HG02884 (cell line): ENCODE measurements at regions not wholly inside any gene's neighbourhood (a gene's known extent, or its start where the extent isn't known, plus 50 kb on each side); places are given as distances from the start of the nearest gene placed in this dataset.
"Not testable (repeated sequence)": the region's sequence is repeated elsewhere in the genome, so short reads cannot be mapped to it uniquely, and the experiment has no call there.

ENCODE experiments used
- ATAC-seq: cut with Tn5 transposase; IDR thresholded peaks from one replicate; pipeline ENCODE4 v1.9.1; 2021; ENCODE audit warnings: mild to moderate bottlenecking, moderate library complexity; ENCODE audit not compliant: unreplicated experiment

DNA sequence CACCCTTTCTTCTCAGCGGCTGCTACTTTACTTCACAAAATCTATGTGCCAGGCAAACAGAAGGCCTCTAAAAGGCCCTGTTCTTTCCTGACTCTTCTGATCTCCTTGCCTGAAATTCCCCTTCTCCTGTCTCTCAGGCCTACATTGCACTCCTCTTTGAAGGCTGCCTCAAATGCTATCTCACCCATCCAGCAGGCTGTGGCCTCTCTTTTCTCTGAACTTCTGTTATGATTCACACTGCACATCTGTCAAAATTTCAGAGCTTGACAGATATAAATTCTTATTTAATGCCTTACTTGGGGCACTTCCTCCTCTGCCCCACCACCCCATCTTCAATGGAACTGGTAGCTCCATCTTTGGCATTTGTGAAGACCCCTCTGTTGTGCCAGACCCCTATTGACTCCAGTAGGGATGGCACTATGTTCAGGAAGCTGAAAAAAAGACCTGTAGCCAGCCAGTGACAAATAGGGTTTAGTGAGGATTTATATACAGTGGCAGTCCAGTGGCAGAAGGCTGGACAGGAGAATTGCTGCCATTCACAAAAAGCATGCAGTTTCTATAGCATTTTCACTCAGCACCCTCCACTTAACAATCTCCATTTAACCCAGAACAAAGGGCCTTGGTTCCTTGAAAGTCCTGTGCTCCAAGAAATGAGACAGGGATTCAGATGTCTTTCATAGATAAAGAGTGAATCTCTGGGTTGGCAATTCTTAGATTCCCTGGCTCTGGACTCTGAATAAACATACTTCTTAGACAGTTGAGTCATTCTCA, 415.8 kb upstream of the GRM7 start:
- no peak for ATAC-seq

DNA sequence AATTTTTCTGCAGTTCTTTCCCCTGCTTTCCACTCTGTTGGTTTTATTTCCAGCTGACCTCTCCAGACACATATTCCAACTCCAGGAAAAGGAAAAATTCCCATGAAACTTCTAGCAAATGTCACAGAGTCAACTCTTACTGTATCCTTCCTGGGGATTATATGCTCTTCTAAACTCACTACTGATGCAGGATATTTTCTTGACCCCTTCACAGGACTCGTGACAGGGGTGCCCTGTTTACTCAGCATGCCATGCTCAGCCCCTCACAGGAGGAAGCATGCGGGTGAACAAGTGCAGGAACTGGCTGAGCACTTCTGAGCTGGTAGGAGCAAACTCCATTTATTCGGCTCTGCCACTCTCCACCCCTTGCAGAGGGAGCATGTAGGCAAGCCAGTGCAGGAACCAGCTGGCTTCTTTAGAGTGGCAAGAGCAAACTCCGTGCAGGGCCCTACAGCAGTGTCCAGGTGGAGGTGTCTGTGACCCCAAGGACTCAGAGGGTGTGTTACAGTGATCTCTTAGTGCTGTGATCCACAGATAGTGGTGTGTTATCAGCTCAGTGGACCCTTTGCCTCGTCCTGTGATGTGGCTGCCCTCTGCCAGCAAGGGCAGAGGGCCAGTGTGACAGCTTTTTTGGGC, 413.6 kb upstream of the GRM7 start:
- no peak for ATAC-seq

DNA sequence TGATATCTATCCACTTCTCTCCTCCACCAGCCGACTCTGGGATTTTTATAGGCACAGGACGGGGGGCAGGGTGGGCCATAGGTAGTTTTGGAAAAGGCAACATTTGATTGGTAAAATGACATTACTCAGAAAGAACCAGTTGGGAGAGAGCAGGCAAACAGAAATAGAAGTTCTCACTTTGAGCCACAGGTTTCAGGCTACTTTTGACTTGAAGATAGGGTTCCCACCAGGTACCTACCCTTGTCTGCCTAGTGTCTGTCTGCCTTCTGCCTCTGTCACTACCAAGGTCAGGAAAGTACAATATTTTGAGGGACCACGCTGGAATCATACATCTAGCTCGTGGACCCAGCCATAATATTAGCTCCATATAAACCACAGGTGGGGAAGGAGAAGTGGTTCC, 412.9 kb upstream of the GRM7 start:
- no peak for ATAC-seq

DNA sequence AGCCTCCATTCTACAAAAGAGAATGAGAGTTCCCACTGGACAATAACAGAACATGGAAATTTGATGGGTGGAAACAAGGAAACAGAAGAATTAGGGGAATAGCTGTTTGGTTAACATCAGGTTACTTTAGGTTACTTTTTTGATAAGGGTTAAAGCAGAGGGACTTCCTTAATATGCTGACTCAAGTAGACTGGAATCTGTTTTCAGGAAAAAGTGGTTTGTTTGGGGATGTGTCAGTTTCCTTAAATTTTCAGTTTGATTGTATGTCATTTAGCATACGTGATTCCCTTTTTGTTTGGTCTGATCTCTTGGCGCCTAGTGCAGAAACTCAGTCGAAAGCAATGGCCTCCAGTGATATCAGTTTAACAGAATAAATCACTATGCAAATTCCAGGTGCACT, 411.8 kb upstream of the GRM7 start:
- ATAC-seq: no peak

DNA sequence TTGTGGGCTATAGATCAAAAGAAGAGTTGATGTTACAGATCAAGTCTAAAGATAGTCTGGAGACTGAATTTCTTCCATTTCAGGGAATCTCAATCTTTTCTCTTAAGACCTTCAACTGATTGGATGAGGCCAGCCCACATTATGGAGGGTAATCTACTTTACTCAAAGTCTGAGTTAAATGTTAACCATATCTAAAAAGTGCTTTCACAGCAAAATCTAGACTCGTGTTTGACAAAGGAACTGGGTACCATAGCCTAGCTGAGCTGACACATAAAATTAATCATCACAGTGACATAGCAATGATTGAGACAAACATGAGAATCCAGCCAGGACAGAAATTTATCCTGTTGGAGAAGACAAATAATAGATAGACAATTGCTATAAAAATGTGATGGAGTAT, 407.9 kb upstream of the GRM7 start:
- ATAC-seq: no peak

DNA sequence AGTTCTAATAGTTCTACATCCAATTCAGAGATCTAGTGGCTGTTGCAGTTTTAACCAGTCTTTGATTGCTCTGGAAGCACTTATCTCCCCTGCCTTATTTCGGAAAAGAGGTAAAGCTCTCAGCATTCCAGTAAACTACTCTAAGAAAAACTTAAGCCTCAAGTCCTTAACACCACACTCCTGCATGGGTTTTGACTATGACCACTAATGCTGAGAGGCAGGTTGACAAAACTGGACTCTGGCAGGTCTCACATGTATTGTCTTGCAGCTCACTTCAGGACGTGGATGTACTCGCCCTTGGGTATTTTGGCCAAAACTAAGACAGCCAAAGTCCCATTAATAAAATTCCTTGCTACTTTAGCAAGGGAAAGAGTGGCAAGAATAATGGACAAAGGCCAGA, 405.9 kb upstream of the GRM7 start:
- ATAC-seq: no peak

DNA sequence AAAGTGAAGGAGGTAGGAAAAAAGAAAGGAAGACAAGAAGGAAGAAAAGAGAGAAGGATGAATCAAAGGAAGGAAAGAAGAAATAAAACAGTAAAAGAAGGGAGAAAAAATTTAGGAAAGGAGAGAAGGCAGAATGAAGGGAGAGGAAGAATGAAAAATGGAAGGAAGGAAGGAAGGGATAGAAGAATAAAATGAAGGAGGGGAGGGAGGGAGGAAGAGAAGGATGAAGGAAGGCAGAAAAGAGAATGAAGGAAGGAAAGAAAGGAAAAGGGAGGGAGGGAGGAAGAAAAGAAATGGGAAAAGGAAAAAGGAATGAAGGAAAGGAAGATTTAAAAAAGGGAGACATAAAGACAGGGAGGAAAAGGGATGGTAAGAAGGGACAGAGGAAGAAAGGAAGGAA, 393.7 kb upstream of the GRM7 start:
- no peak for ATAC-seq

DNA sequence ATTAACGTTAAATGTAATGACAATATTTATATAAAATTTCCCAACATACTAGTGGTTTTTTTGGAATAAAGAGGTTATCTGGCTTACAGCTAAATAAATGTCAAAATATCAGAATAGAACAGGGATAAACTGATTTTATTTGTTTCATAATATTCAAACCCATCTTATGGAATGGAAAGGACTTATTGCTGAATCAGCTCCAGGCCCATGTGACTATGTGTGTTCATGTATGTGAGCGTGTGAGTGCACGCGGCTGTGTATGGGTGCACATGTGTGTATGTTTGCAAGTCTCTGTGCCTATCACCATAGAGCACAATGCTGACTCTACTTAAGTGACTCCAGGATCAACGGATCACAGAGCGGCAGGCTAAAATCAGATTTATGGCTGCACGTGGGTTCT, 392.3 kb upstream of the GRM7 start:
- ATAC-seq: no peak

DNA sequence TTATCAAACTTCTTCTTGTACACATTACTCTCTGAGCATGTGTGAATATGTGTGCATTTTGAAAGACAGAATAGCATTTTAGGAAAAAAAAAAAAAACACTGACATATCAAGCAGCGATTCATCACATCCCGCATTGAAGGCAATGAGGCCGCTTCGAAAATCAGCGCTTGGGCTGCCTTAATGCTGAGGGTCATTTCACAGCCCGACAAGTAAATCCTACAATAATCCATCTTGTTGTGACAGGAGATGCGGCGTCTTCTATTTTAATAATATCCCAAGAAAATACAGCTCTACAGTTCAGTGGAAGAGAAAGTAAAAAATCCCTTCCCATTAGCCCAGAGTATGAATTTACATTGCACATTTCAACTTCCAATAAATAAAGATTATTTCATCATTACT, 389.2 kb upstream of the GRM7 start:
- ATAC-seq: no peak

DNA sequence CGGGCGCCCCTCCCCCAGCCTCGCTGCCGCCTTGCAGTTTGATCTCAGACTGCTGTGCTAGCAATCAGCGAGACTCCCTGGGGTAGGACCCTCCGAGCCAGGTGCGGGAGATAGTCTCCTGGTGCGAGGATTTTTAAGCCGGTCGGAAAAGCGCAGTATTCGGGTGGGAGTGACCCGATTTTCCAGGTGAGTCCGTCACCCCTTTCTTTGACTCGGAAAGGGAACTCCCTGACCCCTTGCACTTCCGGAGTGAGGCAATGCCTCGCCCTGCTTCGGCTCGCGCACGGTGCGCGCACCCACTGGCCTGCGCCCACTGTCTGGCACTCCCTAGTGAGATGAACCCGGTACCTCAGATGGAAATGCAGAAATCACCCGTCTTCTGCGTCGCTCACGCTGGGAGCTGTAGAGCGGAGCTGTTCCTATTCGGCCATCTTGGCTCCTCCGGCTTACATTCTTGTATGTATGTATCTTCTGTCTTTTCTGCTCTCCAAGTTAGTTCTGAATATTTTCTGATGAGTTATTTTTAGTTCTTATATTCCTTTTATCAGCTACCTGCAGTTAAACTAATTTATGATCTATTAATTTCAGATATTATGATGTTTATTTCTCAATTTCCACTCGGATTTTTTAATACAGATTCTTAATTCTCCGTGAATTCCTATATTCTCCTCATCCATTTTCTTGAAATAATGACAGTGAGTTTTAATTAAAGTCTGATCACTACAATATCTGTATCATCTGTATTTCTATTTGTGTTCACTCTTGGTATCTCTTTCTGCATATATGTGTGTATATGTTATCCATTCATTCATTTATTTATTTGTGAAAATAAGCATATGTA, 370.2 kb upstream of the GRM7 start:
- not testable (repeated sequence) for ATAC-seq

DNA sequence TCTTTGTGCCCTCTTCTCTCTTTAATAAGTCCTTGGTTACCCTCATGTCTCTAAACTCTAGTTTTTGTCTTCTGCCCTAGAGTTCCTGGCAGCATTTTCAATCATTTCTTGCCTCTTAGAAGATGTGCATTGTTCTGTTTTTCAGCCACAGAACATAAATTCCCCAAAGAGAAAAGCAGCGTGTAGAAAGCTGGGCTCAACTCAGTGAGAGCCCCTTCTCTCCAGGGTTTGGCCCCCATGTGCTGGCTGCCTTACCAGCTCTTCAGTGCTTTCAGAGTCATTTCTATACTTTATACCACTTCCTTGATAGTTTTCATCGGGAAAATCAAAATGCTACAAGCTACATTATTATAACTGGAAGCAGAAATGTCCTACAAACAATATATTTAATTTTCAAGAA, 369.1 kb upstream of the GRM7 start:
- ATAC-seq: no peak

DNA sequence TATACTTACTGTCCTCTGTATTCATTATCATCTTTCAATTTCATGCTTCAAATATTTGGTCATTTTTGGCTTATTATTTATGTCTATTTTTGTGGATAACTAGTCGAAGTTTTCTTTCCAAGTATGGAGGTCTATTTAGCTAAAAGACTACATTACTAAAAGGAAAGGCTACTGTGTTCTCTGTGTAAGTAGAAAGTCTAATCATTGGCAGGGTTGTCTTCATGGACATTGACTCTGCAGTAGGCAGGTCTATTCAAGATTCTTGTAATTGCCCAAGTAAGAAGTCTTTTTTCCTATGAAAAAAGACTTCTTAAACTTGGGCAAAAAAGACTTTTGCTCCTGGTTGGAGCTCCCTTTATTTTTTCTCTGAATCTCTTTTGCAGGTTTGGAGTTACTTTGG, 368.6 kb upstream of the GRM7 start:
- ATAC-seq: no peak

DNA sequence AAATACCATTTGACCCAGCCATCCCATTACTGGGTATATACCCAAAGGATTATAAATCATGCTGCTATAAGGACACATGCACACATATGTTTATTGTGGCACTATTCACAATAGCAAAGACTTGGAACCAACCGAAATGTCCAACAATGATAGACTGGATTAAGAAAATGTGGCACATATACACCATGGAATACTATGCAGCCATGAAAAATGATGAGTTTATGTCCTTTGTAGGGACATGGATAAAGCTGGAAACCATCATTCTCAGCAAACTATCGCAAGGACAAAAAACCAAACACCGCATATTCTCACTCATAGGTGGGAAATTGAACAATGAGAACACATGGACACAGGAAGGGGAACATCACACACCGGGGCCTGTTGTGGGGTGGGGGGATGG, 362.0 kb upstream of the GRM7 start:
- not testable (repeated sequence) for ATAC-seq

DNA sequence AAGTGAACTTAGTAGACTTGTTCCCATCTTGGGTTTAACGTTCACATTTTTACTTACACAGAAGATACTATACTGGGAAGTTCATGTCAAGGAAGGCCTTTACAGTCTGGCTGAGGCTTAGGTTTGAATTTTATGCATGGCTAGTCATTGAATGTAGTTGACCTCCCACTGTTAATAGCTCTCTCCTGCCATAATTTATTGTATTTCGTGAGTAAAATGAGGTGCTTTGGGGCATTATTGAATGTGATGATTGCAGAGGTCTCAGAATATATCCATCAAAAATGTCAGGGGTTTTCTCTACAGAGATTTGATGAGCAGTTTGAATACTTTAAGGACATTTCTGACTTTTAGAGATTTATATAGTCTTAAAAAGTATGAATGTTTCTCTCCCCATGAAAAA, 356.6 kb upstream of the GRM7 start:
- no peak for ATAC-seq

DNA sequence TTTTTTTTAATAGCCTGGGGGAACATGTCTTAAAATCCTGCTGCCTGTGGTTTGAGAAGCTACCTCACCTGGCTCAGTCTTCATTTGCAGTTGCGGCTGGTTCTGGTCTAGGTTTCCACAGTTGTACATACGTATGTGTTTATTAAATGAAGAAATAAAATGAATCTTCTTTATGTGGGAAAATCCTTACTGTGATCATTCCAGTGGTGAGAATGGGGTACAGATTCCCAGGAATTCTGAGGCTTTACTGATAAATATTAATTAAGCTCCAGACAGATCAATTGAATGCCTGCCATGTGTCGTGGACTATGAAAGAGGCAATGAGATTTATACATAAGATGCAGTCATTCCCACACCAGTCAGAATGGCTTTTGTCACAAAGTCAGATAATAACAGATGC, 356.1 kb upstream of the GRM7 start:
- no peak for ATAC-seq

DNA sequence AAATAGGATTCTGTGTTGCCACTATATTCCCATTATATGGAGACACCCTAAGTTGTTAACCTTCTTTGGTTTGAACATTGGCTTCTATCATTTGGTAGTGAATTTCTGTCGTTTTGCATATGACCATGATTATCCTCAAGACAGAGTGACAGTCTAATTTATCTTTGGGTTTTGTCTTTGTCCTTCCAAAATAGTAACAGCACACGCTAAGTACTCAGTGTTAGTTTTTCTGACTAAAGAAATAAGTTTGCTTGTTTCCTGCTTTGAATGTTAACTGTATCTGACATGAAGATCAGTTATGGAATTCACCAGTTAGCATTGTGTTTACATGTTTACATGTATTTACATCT, 352.5 kb upstream of the GRM7 start:
- no peak for ATAC-seq

DNA sequence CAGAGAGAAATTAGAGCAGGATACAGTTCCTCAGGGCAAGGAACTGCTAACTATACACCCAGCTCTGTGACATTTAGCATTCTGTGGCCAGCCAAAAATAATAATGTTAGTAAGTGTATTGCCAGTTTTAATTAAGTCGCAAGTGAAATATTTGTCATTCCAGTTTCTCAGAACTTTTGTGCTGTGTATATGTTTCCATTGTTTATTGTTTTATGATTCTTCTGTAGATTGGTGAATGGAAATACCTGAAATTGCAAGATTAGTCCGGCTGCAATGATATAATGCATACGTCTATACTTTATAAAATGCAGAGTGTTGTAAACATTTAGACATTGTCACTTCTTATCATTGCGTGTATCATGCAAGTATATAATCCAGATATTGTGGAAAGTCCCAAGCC, 351.3 kb upstream of the GRM7 start:
- no peak for ATAC-seq

DNA sequence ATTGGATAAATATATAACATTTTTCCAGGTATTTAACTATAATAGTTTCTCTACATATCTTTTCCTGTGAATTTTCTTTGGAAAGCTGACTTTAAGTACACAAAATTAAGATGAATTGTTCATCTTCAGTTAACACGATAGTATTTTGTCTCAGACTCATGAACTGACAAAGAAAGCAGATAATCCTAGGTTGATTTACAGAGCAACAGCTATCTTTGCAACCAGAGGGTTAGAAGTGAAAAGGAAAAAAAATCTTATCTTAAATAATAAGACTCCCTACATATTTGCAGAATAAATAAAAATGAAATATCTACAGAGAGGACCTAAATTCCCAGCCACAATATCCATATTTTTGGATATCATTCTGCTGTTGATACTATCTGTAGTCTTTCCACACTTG, 350.2 kb upstream of the GRM7 start:
- ATAC-seq: no peak

DNA sequence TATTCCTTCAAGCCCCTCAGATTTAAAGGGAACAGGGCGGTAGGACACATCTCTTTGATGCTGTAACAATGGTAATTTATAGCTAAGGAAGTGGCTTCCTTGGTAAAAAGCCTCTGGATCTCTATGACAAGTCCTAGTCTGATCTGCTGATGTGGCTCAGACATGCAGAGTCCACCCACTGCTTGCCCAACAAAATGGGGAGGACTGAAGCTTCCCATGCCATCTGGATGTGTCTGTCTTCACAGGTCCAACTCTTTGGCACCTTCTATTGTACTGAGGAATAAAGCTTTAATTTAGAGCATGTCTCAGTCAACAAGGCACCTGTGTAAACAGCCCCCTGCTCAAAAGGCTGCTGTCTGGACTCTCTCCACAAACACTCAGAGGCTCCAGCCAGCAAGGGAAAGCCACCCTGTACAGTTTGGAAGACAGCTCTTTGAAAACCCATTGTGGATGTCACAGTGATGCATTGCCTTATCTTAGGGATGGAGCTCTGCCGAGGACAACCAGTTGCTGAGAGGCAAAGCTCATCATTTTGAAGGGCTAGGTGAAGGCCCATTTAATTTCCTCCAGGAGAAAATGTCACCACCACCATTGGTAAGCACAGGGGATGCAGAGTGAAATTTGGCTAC, 348.6 kb upstream of the GRM7 start:
- ATAC-seq: no peak

DNA sequence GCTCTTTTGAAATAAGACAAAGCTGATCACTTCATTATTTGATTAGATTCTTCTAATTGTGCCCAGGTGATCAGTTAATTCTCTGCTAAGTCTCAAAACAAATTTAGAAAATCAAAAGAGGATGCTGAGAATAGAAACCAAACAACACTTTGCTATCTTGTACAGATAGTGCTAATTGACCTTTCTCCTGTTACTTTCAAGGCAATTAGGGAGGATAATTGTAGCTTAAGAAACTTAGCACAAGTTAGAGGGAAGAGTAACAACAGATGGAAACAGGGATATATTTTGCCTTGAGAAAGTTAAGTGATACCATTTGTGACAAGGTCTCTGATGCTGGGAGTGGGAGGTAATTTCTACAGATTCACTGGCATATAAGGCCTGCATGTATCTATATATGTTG, 344.8 kb upstream of the GRM7 start:
- ATAC-seq: no peak

DNA sequence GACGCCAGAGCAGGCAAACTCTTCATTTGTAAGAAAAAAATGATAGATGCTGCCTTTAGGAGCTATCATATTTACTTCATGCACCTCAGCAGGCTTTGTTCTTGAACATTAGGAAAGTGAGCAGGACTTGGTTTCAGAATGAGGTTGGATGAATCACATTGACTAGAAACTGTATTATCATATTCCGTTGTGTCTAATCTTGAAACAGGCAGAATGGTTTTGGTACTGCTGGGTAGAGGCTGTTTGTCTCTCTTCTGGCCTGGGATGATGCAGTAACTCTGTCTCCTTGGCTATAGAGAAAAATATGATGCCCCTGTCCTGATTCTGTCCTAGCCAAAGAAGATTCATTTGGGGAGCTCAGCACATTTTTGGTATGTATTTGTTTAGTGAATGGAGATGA, 344.2 kb upstream of the GRM7 start:
- no peak for ATAC-seq
